MM.1S (cell line): ENCODE measurements at regions not wholly inside any gene's neighbourhood (a gene's known extent, or its start where the extent isn't known, plus 50 kb on each side); places are given as distances from the start of the nearest gene placed in this dataset.
"Not testable (repeated sequence)": the region's sequence is repeated elsewhere in the genome, so short reads cannot be mapped to it uniquely, and the experiment has no call there.

Source experiments
- DNase-seq: peaks from one replicate; pipeline ENCODE4 v3.0.0-alpha.2; 2015
- H2AFZ ChIP-seq: fragments of 300-600 bp; sonication (generic); 2 replicates; pipeline ENCODE4 v1.6.0; 2016; ENCODE audit warnings: antibody characterized with exemption, low read length
- H3F3A ChIP-seq: fragments of 300-600 bp; sonication (generic); 2 replicates; pipeline ENCODE4 v1.6.1; 2016; ENCODE audit warnings: mild to moderate bottlenecking, antibody characterized with exemption, low read length, moderate library complexity, mixed read lengths; ENCODE audit not compliant: insufficient read depth
- H3K27ac ChIP-seq: fragments of 300-600 bp; sonication (generic); 2 replicates; pipeline ENCODE4 v1.5.1; 2016; ENCODE audit warnings: mild to moderate bottlenecking, low read length
- H3K27me3 ChIP-seq: fragments of 300-600 bp; sonication (generic); replicated peaks from 2 replicates; pipeline ENCODE4 v1.6.0; 2016; ENCODE audit warnings: low read length; ENCODE audit not compliant: insufficient read depth
- H3K36me3 ChIP-seq: fragments of 300-600 bp; sonication (generic); replicated peaks from 2 replicates; pipeline ENCODE4 v1.6.1; 2016; ENCODE audit warnings: mild to moderate bottlenecking, low read length, mixed read lengths; ENCODE audit not compliant: insufficient read depth
- H3K4me1 ChIP-seq: fragments of 300-600 bp; sonication (generic); 2 replicates; pipeline ENCODE4 v1.6.1; 2016; ENCODE audit warnings: low read length, mixed read lengths
- H3K4me2 ChIP-seq: fragments of 300-600 bp; sonication (generic); 2 replicates; pipeline ENCODE4 v1.6.0; 2016; ENCODE audit warnings: low read depth, low read length
- H3K4me3 ChIP-seq: fragments of 300-600 bp; sonication (generic); 2 replicates; pipeline ENCODE4 v1.5.1; 2016; ENCODE audit warnings: low read length, mixed read lengths
- H3K79me2 ChIP-seq: fragments of 300-600 bp; sonication (generic); 2 replicates; pipeline ENCODE4 v1.6.1; 2016; ENCODE audit warnings: mixed run types, low read length, mixed read lengths
- H3K9ac ChIP-seq: fragments of 300-600 bp; sonication (generic); 2 replicates; pipeline ENCODE4 v1.6.1; 2016; ENCODE audit warnings: low read length, mixed read lengths
- H3K9me2 ChIP-seq: fragments of 300-600 bp; sonication (generic); replicated peaks from 2 replicates; pipeline ENCODE4 v1.6.1; 2016; ENCODE audit warnings: mild to moderate bottlenecking, low read length, mixed read lengths; ENCODE audit not compliant: insufficient read depth
- H3K9me3 ChIP-seq: fragments of 300-600 bp; sonication (generic); replicated peaks from 2 replicates; pipeline ENCODE4 v1.6.1; 2016; ENCODE audit warnings: mild to moderate bottlenecking, low read length, mixed read lengths; ENCODE audit not compliant: insufficient read depth
- H4K20me1 ChIP-seq: fragments of 300-600 bp; sonication (generic); 2 replicates; pipeline ENCODE4 v1.6.1; 2016; ENCODE audit warnings: mild to moderate bottlenecking, low read length, moderate library complexity, mixed read lengths; ENCODE audit not compliant: insufficient read depth
- EZH2 ChIP-seq: fragments of 300-600 bp; sonication (generic); optimal IDR thresholded peaks from 2 replicates; pipeline ENCODE3; 2017; ENCODE audit warnings: low read depth, mild to moderate bottlenecking, antibody characterized with exemption, low read length, mixed read lengths
- EZH2phosphoT487 ChIP-seq: fragments of 300-600 bp; sonication (generic); IDR thresholded peaks from 2 replicates; pipeline ENCODE4 v1.6.1; 2018; ENCODE audit warnings: antibody characterized with exemption, low read length
- TF ChIP-seq, protein P1 (sequence below): fragments of 300-600 bp; sonication (generic); IDR thresholded peaks from 2 replicates; pipeline ENCODE4 v1.5.1; 2016; ENCODE audit warnings: antibody characterized with exemption, low read length, mixed read lengths

DNA sequence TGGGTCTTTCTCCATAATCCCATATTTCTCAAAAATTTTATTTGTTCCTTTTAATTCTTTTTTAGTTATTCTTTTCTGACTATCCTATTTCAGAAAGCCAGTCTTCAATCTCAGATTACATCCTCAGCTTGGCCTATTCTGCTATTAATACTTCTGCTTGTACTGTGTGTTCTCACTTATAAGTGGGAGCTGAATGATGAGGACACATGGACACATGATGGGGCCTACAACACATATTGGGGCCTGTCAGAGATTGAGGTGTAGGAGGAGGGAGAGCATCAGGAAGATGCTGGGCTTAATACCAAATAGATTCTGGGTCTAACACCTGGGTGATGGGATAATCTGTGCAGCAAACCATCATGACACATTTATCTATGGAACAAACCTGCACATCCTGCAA lies 82.3 kb downstream of the MAGEE1 start:
- TF ChIP-seq EZH2phosphoT487 (no peak), EZH2 (no peak)
- TF ChIP-seq, protein P1, sequence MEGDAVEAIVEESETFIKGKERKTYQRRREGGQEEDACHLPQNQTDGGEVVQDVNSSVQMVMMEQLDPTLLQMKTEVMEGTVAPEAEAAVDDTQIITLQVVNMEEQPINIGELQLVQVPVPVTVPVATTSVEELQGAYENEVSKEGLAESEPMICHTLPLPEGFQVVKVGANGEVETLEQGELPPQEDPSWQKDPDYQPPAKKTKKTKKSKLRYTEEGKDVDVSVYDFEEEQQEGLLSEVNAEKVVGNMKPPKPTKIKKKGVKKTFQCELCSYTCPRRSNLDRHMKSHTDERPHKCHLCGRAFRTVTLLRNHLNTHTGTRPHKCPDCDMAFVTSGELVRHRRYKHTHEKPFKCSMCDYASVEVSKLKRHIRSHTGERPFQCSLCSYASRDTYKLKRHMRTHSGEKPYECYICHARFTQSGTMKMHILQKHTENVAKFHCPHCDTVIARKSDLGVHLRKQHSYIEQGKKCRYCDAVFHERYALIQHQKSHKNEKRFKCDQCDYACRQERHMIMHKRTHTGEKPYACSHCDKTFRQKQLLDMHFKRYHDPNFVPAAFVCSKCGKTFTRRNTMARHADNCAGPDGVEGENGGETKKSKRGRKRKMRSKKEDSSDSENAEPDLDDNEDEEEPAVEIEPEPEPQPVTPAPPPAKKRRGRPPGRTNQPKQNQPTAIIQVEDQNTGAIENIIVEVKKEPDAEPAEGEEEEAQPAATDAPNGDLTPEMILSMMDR, result no peak
- no peaks in the 10 kb centered on the region for H4K20me1 ChIP-seq
- H3F3A ChIP-seq, result no peaks in the 10 kb centered on the region
- DNase-seq, result no peak
- H3K9me2 ChIP-seq, result no peaks in the 10 kb centered on the region
- H3K4me1 ChIP-seq, result 0 out of 2 replicates have a peak, but pooled peaks cover 3% of the 10 kb centered on the region
- H3K4me2 ChIP-seq, result no peak overlapping the region
- H3K79me2 ChIP-seq, result no peaks in the 10 kb centered on the region
- H3K4me3 ChIP-seq, result no peak overlapping the region
- H3K27me3 ChIP-seq, result no peaks in the 10 kb centered on the region
- H3K9ac ChIP-seq, result no peak overlapping the region
- no peak overlapping the region for H3K27ac ChIP-seq
- H3K36me3 ChIP-seq, result no peaks in the 10 kb centered on the region
- no peak overlapping the region for H2AFZ ChIP-seq
- no peaks in the 10 kb centered on the region for H3K9me3 ChIP-seq

DNA sequence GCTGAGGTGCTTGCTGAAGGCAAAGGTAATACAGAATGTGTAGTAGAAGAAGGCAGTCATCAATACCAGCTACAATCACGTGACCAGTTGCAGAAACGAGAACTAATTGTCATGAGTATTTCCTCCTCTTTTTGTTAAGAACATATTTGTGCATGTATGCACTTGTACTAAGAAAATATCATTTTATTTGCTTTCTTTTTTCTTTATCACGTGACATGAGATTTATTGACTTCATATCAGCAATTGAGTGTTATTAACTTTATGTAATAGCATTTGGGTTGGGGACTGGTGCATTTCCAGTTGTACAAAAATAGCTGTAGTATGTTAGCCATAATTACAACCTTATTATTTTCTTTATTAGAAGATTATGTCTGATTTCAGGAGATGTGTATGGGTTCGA lies 90.0 kb downstream of the MAGEE1 start:
- H3K4me2 ChIP-seq, result no peak overlapping the region
- no peaks in the 10 kb centered on the region for H4K20me1 ChIP-seq
- no peaks in the 10 kb centered on the region for H3K27me3 ChIP-seq
- no peaks in the 10 kb centered on the region for H3K79me2 ChIP-seq
- no peaks in the 10 kb centered on the region for H3K9me3 ChIP-seq
- no peaks in the 10 kb centered on the region for H3K36me3 ChIP-seq
- no peak overlapping the region for H3K9ac ChIP-seq
- H2AFZ ChIP-seq, result no peak overlapping the region
- TF ChIP-seq, protein P1, result no peak
- TF ChIP-seq EZH2phosphoT487, result no peak
- TF ChIP-seq EZH2, result no peak
- no peaks in the 10 kb centered on the region for H3K4me1 ChIP-seq
- H3K9me2 ChIP-seq, result no peaks in the 10 kb centered on the region
- H3F3A ChIP-seq, result no peaks in the 10 kb centered on the region
- H3K4me3 ChIP-seq, result no peak overlapping the region
- H3K27ac ChIP-seq, result no peak overlapping the region
- DNase-seq, result no peak

GRCh38 chrX:76520273-76521054 lies 93.0 kb downstream of the MAGEE1 start:
- no peak overlapping the region for H3K27ac ChIP-seq
- no peaks in the 10 kb centered on the region for H3K36me3 ChIP-seq
- no peaks in the 10 kb centered on the region for H3K27me3 ChIP-seq
- H3K4me3 ChIP-seq, result no peak overlapping the region
- H3K4me1 ChIP-seq, result no peaks in the 10 kb centered on the region
- H3K9me2 ChIP-seq, result no peaks in the 10 kb centered on the region
- no peaks in the 10 kb centered on the region for H3K9me3 ChIP-seq
- H3K9ac ChIP-seq, result no peak overlapping the region
- no peaks in the 10 kb centered on the region for H3F3A ChIP-seq
- no peak overlapping the region for H2AFZ ChIP-seq
- no peak overlapping the region for H3K4me2 ChIP-seq
- H4K20me1 ChIP-seq, result no peaks in the 10 kb centered on the region
- no peaks in the 10 kb centered on the region for H3K79me2 ChIP-seq
- DNase-seq, result no peak
- no peak for TF ChIP-seq EZH2phosphoT487
- TF ChIP-seq, protein P1, result no peak
- TF ChIP-seq EZH2, result no peak

- H3K27ac ChIP-seq, H3K4me3 ChIP-seq, H3K9ac ChIP-seq, H4K20me1 ChIP-seq, H3F3A ChIP-seq, DNase-seq, H3K9me3 ChIP-seq, H3K9me2 ChIP-seq, H3K36me3 ChIP-seq, H3K4me1 ChIP-seq, H3K79me2 ChIP-seq, H2AFZ ChIP-seq, H3K4me2 ChIP-seq, H3K27me3 ChIP-seq: not testable (repeated sequence)
Measured at GRCh38 chrX:76535675-76536074, 108.2 kb downstream of the MAGEE1 start.
